GM19463 (cell line): ENCODE measurements at regions not wholly inside any gene's neighbourhood (a gene's known extent, or its start where the extent isn't known, plus 50 kb on each side); places are given as distances from the start of the nearest gene placed in this dataset.

Experiments used
- ATAC-seq: cut with Tn5 transposase; IDR thresholded peaks from one replicate; pipeline ENCODE4 v1.9.1; 2021; ENCODE audit warnings: mild to moderate bottlenecking, moderate library complexity; ENCODE audit not compliant: unreplicated experiment

DNA sequence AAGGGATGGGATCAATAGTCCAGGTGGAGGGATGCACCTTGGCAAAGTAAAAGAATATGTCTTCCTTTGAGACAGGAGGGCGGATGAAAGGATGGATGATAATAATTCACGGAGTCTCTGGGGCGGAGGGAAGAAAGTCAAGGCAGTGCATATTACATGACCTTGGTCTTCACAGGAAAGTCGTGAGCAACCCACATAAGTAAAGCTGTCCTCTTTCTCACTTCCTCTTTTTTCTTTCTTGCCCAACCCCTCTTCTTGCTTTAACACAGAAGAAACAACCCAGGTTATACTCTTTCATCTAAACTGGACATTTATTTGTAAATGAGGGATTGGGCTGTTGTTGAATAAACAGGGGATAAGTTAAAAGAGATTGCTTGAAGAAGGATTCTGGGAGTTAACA, 168.7 kb upstream of the SKOR2 start:
- ATAC-seq = no peak

DNA sequence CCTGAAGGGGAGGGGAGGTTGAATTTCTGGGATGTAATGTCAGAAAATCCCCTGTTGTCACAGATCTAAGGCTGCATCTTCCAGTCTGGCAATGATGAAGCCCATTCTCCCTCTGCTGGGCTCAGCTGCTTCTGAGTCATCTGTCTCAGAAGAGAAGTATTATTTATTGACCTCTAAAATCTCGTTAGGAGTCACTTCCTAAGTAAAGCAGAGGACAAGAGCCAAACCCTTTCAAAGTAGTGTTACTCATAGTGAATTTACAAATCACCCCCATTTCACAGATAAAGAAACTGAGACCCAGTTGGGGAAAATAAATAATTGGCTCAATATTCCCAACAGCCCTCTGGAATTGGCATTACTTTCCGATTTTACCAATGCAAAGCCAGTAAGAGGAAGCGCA, 167.3 kb upstream of the SKOR2 start:
- no peak for ATAC-seq

DNA sequence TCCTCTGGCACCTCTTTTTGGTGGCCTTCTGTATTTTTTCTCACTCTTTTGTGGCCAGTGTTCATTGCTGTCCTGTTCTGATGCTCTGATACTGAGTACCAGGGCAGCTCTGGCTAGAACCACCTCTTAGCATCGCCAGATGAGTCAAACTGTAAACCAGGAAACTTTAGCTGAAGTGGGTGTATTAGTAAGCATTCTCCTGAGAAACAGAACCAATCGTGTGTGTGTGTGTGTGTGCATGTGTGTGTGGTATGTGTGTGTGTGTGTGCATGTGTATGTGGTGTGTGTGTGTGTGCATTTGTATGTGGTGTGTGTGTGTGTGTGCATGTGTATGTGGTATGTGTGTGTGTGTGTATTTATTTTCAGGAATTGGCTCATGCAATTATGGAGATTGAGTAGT, 166.3 kb upstream of the SKOR2 start:
- ATAC-seq = no peak

DNA sequence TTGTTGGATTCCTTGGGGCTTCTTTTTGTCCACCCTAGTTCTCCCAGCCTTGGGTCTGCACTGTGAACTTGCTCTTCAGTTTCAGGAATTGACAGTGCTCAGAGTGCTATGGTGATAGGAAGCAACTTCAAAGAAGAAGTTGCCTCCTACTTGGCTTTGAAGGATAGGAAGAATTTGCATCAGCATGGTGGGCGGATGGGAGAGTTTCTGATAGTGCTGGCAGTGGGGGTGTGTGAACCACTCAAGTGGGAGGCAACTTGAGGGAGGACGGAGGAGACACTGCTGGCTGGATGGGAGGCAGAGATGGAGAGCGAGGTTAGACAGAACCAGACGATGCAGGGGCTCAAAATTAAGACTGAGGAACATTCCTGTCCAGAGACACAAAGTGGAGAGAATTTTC, 164.4 kb upstream of the SKOR2 start:
- ATAC-seq = no peak

DNA sequence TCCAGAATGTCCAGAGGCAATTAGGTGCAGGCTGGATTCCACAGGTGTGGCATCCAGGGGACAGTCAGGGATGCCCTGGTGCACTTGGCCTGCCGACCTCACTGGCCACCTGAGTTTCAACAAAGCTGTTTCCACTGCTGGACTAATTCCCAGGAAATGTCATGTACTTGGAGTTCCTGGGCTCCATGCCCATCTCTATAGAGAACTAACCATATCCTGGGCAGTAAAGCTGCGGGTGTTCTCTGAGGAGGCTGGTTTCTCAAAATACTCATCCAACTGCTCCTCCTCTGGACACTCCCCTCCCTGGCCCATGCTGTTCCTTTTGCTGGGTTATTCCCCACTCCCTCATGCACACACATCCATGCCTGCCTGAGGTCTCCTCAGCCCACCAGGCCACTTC, 161.9 kb upstream of the SKOR2 start:
- no peak for ATAC-seq

DNA sequence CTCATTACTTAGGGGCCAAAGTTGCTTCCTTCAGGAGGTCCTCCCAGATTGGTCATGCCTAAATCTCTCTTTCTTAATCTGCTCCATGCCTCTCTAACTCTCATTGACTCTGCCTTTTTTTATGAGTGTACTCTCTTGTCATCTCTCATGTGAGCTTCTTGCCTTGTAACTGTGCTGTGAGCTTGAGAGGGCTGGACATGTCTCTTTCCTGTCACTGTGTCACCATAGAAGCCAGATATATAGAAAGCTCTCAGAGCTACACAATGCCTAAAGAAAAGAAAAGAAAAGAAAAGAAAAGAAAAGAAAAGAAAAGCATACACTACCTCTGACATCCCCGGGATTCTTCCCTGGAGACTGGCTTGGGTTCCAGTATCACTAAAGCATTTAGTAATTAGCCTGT, 161.5 kb upstream of the SKOR2 start:
- ATAC-seq = no peak

DNA sequence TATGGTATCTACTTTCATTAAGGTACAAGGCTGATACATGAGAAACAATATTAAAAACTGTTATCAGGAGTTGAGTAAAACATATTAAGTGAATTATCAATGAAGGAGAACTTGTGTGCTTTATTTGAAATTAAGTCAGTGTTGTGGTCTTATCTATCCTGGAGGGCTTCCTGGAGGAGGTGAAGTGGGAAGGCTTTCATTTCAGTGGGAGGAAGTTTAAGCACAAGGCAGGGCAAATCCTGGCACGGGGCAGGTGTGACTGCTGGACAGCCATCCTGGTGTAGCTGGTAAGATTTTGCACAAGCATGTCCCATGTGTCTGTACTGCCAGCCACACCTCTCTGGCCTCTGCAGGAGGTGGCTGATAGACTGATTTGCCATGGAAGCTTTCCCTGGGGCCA, 159.7 kb upstream of the SKOR2 start:
- ATAC-seq = no peak

DNA sequence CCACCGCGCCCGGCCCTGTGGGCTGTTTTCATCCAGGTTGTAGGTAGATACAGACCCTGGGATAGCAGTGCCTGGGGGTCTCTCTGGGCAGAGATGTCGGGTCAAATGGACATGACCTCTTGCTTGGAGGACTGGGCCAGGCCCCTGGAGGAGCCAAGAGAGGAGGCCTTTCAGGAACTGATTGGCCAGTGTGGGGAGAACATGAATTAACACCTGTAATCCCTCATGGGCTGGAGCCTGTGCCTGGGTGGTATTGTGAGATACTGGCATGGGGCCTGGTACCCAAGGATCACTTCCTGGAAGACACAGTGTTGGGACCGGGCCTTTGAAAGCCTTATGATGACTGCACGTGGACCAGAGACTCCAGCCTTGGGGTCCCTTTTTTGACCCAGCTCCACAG, 158.7 kb upstream of the SKOR2 start:
- ATAC-seq = no peak

DNA sequence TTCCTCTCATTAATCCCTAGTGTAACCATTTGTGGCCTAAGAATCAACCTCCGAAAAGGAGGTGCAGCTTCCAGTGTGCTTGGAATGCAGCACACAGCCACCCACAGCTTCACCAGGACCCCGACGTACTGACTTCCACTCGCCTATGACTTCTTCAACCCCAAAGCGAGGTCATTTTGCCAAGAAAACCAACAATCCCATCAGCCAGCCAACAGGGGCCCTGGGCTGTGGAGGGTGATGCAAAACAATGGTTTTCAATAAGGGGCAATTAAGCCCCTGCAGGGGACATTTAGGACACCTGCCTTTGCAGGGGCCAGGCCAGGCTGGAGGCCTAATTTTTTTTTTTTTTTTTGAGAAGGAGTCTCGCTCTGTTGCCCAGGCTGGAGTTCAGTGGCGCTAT, 158.1 kb upstream of the SKOR2 start:
- ATAC-seq = no peak

DNA sequence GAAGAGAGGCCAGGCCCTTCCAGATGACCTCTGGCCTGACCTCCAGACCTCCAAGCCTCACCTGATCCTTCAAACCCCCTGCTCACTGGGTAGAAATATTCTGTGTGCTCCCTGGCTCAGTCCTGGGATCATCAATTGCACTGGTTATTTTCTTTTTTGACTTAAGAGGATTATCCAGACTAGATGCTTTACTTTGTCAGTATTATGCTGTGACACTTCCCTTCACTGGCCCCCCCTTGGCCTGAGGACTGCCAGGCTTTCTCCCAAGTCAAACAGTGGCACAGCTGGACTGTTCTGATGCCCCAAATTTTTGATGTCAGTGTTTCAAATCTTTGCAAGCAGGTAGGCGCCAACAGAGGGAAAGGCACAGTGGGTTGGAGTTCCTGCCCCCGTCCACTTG, 156.3 kb upstream of the SKOR2 start:
- ATAC-seq = no peak

DNA sequence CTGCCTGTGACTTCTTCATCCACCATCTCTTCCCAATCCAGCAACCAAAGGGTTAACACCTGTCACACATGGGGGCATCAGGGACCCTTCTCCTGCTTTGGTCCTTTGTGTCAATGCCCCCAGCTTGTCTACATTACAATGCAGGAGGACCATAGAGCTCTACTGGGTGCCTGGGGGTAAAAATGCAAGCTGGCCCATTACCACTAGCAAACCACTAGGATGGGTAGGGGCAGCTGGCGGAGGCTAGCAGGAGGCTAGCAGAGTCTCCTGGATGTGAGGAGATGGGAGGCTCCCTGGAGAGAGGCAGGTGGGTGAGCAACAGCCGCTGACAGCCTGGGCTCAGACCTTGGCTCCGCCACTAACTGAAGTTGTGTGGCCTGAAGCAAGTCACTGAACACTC, 153.4 kb upstream of the SKOR2 start:
- ATAC-seq = no peak

DNA sequence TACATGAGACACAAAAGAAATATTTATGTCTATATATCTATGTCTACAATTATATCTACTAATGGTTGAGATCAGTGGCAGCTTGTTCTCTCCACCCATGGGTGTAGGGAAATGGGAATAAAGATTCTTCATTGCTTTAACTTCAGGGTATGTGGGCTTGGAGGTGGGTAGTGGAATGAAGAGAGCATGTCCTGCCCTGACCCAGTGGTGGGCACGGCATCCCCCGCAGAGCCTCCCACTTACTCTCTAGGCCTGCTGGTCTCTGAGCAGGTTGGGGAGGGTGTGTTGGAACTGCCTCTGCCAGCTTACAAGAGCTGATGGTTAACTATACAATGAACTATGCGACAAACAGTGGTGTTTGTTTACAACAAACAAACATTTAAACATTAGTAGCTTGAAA, 152.5 kb upstream of the SKOR2 start:
- no peak for ATAC-seq

DNA sequence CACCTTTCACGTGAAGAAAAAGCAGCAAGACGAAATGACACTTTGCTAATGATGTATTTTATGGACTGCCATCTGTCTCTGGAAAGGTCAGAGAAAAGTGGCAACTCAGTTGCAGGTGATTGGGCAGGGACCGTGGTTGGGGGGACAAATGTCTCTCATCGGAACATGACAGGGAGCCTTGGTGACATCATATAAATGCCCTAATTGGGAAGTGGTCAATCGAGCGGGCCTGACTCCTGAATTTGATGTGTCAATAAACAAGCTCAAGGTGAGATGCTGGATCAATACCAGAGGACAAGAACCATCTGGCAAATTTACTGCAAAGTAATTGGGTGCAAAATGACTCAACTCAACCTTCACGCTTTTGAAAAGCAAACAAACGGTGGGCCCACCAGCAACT, 151.9 kb upstream of the SKOR2 start:
- ATAC-seq = no peak

DNA sequence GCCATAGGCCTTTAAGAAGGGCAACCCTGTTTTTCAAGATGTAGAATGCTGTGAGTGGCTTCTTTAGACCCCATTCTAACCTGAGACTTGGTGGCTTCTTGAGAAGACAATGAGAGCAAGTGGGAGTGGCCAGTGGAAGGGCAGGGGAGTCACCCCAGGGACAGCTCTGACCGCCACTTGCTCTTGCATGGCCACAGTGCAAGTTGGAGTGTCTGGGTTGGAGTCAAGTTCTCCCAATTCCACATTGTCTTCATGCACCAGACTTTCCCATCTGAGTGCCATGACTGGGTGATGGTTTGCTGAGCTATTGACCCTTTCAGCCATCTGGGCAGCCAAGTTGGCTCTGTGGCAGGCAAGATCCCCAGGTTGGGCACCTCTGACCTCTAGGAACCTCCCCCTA, 148.0 kb upstream of the SKOR2 start:
- ATAC-seq = no peak

DNA sequence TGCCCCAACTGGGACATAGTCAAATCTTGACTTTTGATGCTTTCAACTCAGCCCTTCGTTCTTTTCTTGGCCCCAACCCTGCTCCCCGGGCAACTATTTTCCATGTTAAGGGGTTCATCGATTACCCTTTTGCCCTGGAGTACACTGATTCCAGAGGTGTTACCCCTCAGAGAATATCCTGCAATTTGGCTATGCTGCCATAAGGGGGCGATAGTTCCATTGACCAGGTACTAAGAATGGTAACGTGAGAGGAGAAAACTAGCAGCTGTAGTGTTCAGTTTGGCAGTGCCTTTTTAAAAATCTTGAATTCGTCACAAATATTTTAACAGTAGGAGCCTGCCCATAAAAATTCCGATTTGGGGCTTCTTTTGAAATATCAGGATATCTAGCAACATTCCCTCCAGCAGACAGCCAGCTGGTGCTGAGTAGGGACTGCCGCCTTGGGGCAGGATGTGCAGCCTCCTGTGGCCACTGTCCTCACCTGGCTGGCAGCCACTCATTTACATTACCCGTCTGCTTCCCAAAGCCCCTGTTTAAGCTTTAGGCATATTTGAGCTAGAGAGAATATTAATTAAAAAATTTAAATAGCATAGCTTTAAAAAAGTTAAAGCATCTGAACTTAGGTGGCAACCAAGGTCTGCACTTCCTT, 146.3 kb upstream of the SKOR2 start:
- no peak for ATAC-seq

DNA sequence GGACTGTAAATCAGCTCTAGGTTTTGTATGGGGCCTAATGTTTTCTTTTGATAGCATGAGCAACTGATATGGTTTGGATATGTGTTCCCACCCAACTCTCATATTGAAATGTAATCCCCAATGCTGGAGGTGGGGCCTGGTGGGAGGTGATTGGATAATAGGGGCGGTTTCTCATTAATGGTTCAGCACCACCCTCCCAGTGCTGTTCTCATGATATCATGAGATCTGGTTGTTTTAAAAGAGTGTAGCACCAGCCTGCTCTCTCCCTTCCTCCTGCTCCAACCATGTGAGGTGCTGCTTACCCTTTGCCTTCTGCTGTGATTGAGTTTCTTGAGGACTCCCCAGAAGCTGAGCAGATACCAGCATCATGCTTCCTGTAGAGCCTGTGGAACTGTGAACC, 140.2 kb upstream of the SKOR2 start:
- no peak for ATAC-seq

DNA sequence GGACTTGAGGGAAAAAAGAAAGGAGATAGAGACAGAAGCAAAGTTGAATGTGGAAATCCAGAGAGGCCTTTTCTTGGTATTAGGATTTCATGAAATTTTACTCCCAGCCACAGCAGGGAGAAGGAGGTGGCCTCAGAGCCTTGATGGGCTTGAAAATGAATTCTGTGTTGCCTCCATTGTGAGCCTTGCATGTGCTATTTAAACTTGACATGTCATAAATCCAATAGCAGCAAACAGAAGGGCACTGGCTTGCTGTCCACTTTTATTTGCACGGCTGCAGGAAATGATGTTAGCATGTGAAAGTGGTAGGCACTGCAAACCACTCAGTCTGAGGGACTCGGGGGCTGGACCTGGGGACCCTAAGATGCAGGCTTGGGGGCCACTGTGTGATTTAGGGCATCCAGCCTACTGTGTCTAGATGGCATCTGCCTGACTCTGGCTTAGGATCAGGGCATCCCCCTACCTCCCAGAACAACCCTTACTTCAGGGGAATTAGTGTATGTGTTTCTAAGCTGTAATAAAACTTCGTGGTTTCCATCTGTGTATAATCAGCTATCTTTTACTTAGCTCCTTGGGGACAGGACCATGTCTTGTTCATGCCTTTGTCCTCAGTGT, 139.1 kb upstream of the SKOR2 start:
- ATAC-seq = no peak

DNA sequence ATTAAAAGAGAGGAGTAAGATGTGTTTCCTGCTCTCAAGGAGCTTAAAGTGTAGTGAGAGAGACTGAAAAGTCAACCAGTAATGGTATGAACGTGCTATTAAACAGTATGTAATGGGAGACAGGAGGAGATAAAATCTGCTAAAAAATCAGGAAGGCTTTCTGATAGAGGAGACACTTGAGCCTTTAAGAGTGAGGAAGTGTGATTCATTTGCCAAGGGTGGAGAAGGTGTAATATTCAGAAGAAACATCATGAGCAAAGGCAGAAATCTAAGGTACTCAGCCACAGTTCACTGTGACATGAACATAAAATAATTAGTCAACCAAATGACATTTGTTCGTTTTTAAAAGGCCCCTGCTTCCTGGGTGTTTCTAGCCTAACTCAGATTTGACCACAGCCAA, 137.8 kb upstream of the SKOR2 start:
- no peak for ATAC-seq

DNA sequence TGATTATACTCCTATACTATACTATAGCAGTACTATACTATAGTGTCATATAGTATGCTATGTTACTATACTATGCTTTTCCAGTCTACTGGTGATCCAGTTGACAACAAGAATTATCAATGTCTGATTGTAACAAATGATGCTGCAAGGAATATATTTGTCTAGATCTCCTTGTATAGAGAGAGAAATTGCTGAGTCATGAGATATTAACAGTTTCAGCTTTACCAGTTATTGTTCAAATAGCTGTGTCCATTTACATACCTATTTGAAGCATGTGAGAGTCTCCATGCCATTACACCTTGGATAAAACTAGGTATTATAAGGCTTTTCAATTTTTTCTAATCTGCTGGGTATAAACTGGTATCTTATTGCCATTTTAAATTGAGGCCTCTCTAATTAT, 136.4 kb upstream of the SKOR2 start:
- ATAC-seq = no peak

DNA sequence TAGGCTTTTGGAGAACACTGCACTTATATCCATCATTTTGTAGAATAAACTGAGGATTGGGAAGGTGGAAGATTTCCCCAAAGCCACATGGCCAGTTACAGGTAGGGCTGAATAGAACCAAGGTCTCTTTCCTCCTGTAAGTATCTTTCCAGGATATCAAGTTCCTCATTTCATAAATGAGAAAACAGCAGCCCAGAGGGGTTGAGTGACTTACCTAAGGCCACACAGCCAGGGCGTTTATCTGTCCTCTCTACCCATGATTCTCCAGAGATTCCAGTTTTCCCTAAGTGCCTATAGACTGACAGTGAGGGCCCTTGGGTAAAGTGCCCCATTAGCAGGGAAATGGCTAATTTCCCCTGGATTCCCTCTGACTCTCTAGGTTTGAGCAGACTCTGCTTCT, 132.3 kb upstream of the SKOR2 start:
- no peak for ATAC-seq

DNA sequence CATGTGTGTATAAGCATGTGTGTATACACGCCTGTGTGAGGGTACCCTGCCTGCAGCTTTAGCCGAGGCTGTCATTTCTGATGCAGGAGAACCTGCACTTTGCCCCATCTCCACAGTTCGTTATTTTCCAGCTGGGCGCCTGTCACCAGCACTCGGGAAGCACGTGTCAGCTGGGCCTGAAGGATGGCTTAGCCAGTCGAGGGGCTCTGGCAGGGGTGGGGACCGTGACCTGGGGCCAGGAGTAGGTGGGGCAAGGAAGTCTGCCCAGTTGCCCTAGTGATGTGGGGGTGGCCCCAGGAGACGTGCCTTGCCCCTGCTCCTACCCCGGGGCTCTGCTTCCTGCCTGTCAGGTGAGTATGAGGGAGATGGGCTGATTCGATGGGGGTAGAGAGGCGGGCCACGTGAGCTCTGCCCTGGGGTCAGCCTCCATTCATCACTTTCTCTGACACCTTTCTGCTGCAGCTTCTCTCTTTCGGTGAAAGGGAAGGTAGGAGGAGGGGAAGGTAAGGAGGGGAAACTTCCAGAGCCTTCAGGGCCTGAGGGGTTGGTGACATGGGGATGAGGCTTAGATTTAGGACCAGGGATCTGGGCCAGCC, 130.6 kb upstream of the SKOR2 start:
- ATAC-seq = no peak

DNA sequence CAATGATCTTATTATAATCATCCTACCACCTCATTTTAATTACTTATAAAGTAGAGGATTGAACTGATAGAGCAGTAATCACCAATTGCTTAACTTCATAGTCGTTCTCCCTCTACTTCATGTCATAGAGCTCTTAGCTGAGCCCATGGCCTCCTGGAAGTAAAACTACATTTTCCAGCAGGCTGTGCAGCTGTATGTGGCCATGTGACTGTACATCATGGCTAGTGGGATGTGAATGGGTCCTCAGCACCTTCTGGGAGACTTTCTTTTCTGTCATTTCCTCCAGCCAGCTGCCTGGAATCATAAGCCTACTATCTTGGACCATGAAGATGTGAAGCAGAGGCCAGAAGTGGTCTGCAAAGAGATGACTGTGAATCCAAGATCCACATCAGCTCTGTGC, 128.7 kb upstream of the SKOR2 start:
- ATAC-seq = no peak

DNA sequence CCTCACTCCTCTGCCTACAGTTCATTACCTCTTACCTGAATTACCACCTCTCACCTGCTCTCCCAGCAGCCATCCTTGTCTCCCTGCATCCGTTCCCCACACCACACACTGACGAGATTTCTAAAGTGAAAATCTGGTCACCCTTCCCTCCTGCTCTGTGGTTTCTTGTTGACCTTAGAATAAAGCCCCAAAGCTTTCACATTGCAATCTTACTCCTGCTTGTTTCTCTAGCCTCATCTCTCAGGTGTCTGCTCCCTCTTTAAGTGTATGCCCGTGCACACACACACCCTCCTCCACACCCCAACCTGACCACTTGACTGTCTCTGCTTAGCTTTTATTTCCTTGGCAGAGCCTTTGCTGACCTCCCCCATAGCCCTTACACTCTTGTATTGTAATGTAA, 122.0 kb upstream of the SKOR2 start:
- ATAC-seq = no peak
